ENCODE measurements at regions not wholly inside any gene's neighbourhood (a gene's known extent, or its start where the extent isn't known, plus 50 kb on each side); places are given as distances from the start of the nearest gene placed in this dataset.

DNA sequence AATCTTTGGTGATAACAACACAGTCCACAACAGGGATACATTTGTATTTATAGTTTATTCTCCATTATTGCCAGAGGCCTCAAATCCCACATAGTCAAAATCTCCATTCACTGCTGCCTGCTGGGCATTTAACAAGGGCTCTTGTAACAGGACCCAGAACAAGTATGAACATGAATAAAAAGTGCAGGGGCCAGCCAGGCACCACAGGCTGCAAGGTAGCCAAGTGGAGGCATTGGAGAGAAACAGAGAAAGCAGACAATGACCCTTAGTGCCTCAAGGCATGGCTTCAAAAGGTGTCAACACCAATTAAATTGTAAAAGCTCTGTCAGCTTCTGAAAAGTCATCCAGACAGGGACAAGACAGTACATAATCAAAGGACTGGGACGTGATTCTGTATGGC, 116.8 kb downstream of the ATP6V1G3 start:
- TF ChIP-seq, protein P1, sequence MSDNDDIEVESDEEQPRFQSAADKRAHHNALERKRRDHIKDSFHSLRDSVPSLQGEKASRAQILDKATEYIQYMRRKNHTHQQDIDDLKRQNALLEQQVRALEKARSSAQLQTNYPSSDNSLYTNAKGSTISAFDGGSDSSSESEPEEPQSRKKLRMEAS (IDR thresholded peaks at IDR 0.05; ENCODE audit: insufficient read depth, insufficient read length): no peak
- TF ChIP-seq FOS (IDR thresholded peaks at IDR 0.05; ENCODE audit: borderline replicate concordance, insufficient read depth, low read length) (no peak), JUN (IDR thresholded peaks at IDR 0.05; ENCODE audit: borderline replicate concordance, insufficient read depth, insufficient read length, low read depth) (no peak), EZH2 (IDR thresholded peaks at IDR 0.05; ENCODE audit: borderline replicate concordance, low read depth, low read length, severe bottlenecking) (no peak), POLR2A (IDR thresholded peaks at IDR 0.05; ENCODE audit: low read depth, low read length) (no peak), MYC (IDR thresholded peaks at IDR 0.05; ENCODE audit: low read depth, low read length) (no peak), POLR2AphosphoS5 (IDR thresholded peaks at IDR 0.05; ENCODE audit: insufficient read depth, low read depth, low read length) (no peak), GATA2 (IDR thresholded peaks at IDR 0.05; ENCODE audit: insufficient read depth, insufficient read length, low read depth, low read length) (no peak)
- TF ChIP-seq, protein P2, sequence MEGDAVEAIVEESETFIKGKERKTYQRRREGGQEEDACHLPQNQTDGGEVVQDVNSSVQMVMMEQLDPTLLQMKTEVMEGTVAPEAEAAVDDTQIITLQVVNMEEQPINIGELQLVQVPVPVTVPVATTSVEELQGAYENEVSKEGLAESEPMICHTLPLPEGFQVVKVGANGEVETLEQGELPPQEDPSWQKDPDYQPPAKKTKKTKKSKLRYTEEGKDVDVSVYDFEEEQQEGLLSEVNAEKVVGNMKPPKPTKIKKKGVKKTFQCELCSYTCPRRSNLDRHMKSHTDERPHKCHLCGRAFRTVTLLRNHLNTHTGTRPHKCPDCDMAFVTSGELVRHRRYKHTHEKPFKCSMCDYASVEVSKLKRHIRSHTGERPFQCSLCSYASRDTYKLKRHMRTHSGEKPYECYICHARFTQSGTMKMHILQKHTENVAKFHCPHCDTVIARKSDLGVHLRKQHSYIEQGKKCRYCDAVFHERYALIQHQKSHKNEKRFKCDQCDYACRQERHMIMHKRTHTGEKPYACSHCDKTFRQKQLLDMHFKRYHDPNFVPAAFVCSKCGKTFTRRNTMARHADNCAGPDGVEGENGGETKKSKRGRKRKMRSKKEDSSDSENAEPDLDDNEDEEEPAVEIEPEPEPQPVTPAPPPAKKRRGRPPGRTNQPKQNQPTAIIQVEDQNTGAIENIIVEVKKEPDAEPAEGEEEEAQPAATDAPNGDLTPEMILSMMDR (IDR thresholded peaks at IDR 0.05; ENCODE audit: extremely low read depth in 1 of 2, insufficient read depth in 1 of 2, low read depth in 1 of 2, low read length in 2 of 2): no peak
- CTCF ChIA-PET: interaction anchor here (0.6 kb wide), 1 partner anchor 15 kb away, joined by 3 read pairs; no protein-coding TSS in a partner anchor
- no peaks in the 10 kb centered on the region for H3K9me3 ChIP-seq (replicated peaks; ENCODE audit: control insufficient read depth, insufficient read depth, low read length)
- no peak overlapping the region for H3K27ac ChIP-seq (ENCODE audit: insufficient read depth, low read depth, low read length)
- H3K4me2 ChIP-seq (ENCODE audit: insufficient read depth, low read length): no peak overlapping the region
- POLR2A ChIA-PET: no interaction called here
- DNase-seq (ENCODE audit: low read depth, low spot score) (no peak), FAIRE-seq (no peak)
- dilution Hi-C loops (cut with MboI; ENCODE audit: extremely low pct_ligation_motif_present, low sequenced_read_pairs): no loop called here
- H3K9me1 ChIP-seq (replicated peaks; ENCODE audit: control insufficient read depth, extremely low read depth, insufficient read depth, low read length): no peaks in the 10 kb centered on the region
- intact Hi-C loops (cut with micrococcal nuclease): no loop called here
- H3K79me2 ChIP-seq (ENCODE audit: control insufficient read depth, insufficient read depth, low read length): no peaks in the 10 kb centered on the region
- H3K4me1 ChIP-seq (ENCODE audit: control insufficient read depth, extremely low read depth, insufficient read depth, low read length): no peaks in the 10 kb centered on the region
- no peak overlapping the region for H3K4me3 ChIP-seq (replicated peaks in 1 of 3; ENCODE audit: insufficient read depth in 1 of 3, low read depth in 1 of 3, low read length in 3 of 3)
- no peak overlapping the region for H3K9ac ChIP-seq (replicated peaks; ENCODE audit: extremely low read depth, insufficient read depth, low read length)
- H3K36me3 ChIP-seq (ENCODE audit: control insufficient read depth in 2 of 2, extremely low read depth in 1 of 2, insufficient read depth in 2 of 2, low read length in 2 of 2): no peaks in the 10 kb centered on the region
- H3K27me3 ChIP-seq (ENCODE audit: control insufficient read depth in 2 of 2, insufficient read depth in 2 of 2, low read length in 2 of 2): no peaks in the 10 kb centered on the region
- H4K20me1 ChIP-seq (replicated peaks; ENCODE audit: control insufficient read depth, extremely low read depth, insufficient read depth, low read length): no peaks in the 10 kb centered on the region
- BruUV-seq (replicated peaks): no TSS peak
- no peak overlapping the region for H2AFZ ChIP-seq (ENCODE audit: low read depth, low read length)
